ENCODE measurements at regions not wholly inside any gene's neighbourhood (a gene's known extent, or its start where the extent isn't known, plus 50 kb on each side); places are given as distances from the start of the nearest gene placed in this dataset.

DNA sequence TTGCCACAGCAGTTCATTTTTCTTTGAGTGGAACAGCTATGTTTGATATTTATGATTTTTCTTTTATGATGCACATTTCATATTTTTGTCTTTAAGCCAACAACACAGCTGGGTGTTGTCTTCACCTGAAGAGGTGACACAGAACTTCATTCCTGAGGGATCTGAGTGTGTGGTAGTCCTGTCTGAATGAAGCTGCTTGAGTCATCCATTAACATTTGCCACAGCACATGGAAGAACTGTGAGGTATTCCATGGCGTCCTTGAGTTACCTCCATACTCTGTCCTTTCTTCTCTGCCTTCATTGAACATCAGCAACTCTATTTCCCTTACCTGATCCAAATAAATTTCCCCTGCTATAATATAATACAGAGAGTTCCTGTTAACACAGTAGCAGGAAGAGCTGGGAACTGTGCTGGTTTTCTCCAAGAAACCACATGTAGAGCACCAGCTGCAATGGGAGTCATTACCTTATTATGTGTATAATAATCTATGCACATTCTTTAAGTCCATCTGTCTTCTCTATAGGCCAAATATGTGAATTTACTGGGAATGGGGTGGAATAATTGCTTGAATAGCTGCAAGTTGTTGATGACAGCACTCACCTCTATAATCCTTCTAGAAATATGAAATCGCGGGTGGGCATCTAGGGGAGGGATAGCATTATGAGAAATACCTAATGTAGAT lies 72.4 kb upstream of the TAC1 start:
- TF ChIP-seq, protein P1, sequence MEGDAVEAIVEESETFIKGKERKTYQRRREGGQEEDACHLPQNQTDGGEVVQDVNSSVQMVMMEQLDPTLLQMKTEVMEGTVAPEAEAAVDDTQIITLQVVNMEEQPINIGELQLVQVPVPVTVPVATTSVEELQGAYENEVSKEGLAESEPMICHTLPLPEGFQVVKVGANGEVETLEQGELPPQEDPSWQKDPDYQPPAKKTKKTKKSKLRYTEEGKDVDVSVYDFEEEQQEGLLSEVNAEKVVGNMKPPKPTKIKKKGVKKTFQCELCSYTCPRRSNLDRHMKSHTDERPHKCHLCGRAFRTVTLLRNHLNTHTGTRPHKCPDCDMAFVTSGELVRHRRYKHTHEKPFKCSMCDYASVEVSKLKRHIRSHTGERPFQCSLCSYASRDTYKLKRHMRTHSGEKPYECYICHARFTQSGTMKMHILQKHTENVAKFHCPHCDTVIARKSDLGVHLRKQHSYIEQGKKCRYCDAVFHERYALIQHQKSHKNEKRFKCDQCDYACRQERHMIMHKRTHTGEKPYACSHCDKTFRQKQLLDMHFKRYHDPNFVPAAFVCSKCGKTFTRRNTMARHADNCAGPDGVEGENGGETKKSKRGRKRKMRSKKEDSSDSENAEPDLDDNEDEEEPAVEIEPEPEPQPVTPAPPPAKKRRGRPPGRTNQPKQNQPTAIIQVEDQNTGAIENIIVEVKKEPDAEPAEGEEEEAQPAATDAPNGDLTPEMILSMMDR (IDR thresholded peaks at IDR 0.05; ENCODE audit: low read length), result no peak
- no peak for TF ChIP-seq EZH2 (IDR thresholded peaks at IDR 0.05; ENCODE audit: borderline replicate concordance, low read length)

Measured in OCI-LY1 (cell line).